Caco-2 (cell line): ENCODE measurements at regions not wholly inside any gene's neighbourhood (a gene's known extent, or its start where the extent isn't known, plus 50 kb on each side); places are given as distances from the start of the nearest gene placed in this dataset.

Source experiments
- BruUV-seq: library from RNA; stranded (reverse); fragments of 400-500 nt; replicated peaks from 2 replicates; lab custom pipeline; 2021; lab: Mats Ljungman, UMichigan
- CTCF ChIA-PET: fragments of 300-600 bp; sonication (Branson Sonifier 250); formaldehyde crosslinking; loops from one replicate; lab custom pipeline; 2022; ENCODE audit warnings: antibody characterized with exemption; lab: Charles Lee
- POLR2A ChIA-PET: fragments of 300-600 bp; sonication (Branson Sonifier 250); formaldehyde crosslinking; loops from one replicate; lab custom pipeline; 2022; ENCODE audit warnings: antibody characterized with exemption; lab: Charles Lee
- DNase-seq, 2 experiments: peaks; one replicate each; pipeline versions ENCODE4 v3.0.0 to v3.0.0-alpha.2; 2020 to 2022
- H3K27me3 ChIP-seq: replicated peaks from 2 replicates; pipeline ENCODE4 v1.6.0; 2011; ENCODE audit warnings: low read length; ENCODE audit not compliant: control insufficient read depth, insufficient read depth
- H3K36me3 ChIP-seq: 2 replicates; pipeline ENCODE4 v1.5.1; 2011; ENCODE audit warnings: low read length; ENCODE audit not compliant: control insufficient read depth, insufficient read depth
- H3K4me1 ChIP-seq: fragments of 250-450 bp; sonication (Bioruptor Pico); 2 replicates; pipeline ENCODE4 v1.5.1; 2020; ENCODE audit warnings: mild to moderate bottlenecking
- H3K4me3 ChIP-seq: 2 replicates; pipeline ENCODE4 v1.5.1; 2011; ENCODE audit warnings: low read depth, mild to moderate bottlenecking, control low read depth, low read length
- H3K9me3 ChIP-seq: fragments of 250-450 bp; sonication (Bioruptor Pico); 2 replicates; pipeline ENCODE4 v1.5.1; 2020; ENCODE audit warnings: mild to moderate bottlenecking, moderate library complexity
- H3K27ac Mint-ChIP-seq: one replicate; pipeline ENCODE4 v1.8.0; 2022; ENCODE audit warnings: mixed read lengths; ENCODE audit not compliant: unreplicated experiment
- H3K27me3 Mint-ChIP-seq: one replicate; pipeline ENCODE4 v1.8.0; 2022; ENCODE audit warnings: mixed read lengths; ENCODE audit not compliant: insufficient read depth, unreplicated experiment
- H3K36me3 Mint-ChIP-seq: one replicate; pipeline ENCODE4 v1.8.0; 2022; ENCODE audit warnings: mild to moderate bottlenecking, mixed read lengths; ENCODE audit not compliant: insufficient read depth, unreplicated experiment
- H3K4me1 Mint-ChIP-seq: one replicate; pipeline ENCODE4 v1.8.0; 2022; ENCODE audit warnings: low read depth, mixed read lengths; ENCODE audit not compliant: unreplicated experiment
- H3K4me3 Mint-ChIP-seq: one replicate; pipeline ENCODE4 v1.8.0; 2022; ENCODE audit warnings: mild to moderate bottlenecking, moderate library complexity, mixed read lengths; ENCODE audit not compliant: unreplicated experiment
- H3K9me3 Mint-ChIP-seq: one replicate; pipeline ENCODE4 v1.8.0; 2022; ENCODE audit warnings: mixed read lengths; ENCODE audit not compliant: unreplicated experiment
- intact Hi-C: fragments of 100-400 bp; cut with micrococcal nuclease; formaldehyde crosslinking; loops from one replicate; pipeline ENCODE4 v1.10.0; 2022; ENCODE audit not compliant: unreplicated experiment
- TF ChIP-seq, protein P1 (sequence below), 2 experiments: fragments of 200-600 bp in 1 of 2; IDR thresholded peaks; 1 replicate in 1 of 2; 2 replicates in 1 of 2; pipeline versions ENCODE4 v1.5.1 to v1.8.0; 2011 to 2022; ENCODE audit warnings: antibody characterized with exemption in 1 of 2, control low read depth in 1 of 2, inconsistent platforms in 1 of 2, low read depth in 1 of 2, low read length in 1 of 2, mild to moderate bottlenecking in 1 of 2, moderate library complexity in 1 of 2; ENCODE audit not compliant: insufficient read depth in 1 of 2, severe bottlenecking in 1 of 2, unreplicated experiment in 1 of 2

DNA sequence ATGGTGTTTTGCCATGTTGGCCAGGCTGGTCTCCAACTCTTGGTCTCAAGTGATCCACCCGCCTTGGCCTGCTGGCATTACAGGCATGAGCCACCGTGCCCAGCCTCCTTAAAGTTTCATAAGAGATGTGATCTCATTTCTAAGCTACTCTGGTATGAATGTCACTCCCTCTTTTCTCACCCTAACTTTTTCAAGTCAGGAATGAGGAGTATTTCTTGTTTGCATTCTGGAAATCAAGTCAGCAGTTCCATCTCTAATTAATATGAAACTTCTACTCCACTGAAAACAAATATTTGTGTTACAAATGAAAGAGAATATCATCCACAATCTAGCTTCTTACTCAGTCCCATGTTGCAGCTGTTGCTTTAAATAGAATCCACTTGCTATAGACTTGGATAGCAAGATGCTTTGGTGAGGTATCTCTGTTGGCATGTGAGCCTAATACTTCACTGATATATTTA is 61.3 kb downstream of the ARF6 start:
- Histone ChIP-seq H3K36me3 (no peaks in the 10 kb centered on the region), H3K27me3 (no peaks in the 10 kb centered on the region), H3K4me3 (no peak overlapping the region), H3K4me1 (peaks cover 20% of the 10 kb centered on the region), H3K9me3 (no peaks in the 10 kb centered on the region)
- no peak for DNase-seq
- intact Hi-C loops, result no loop called here
- TF ChIP-seq, protein P1, sequence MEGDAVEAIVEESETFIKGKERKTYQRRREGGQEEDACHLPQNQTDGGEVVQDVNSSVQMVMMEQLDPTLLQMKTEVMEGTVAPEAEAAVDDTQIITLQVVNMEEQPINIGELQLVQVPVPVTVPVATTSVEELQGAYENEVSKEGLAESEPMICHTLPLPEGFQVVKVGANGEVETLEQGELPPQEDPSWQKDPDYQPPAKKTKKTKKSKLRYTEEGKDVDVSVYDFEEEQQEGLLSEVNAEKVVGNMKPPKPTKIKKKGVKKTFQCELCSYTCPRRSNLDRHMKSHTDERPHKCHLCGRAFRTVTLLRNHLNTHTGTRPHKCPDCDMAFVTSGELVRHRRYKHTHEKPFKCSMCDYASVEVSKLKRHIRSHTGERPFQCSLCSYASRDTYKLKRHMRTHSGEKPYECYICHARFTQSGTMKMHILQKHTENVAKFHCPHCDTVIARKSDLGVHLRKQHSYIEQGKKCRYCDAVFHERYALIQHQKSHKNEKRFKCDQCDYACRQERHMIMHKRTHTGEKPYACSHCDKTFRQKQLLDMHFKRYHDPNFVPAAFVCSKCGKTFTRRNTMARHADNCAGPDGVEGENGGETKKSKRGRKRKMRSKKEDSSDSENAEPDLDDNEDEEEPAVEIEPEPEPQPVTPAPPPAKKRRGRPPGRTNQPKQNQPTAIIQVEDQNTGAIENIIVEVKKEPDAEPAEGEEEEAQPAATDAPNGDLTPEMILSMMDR (IDR thresholded peaks at IDR 0.05; ENCODE audit: insufficient read depth in 1 of 2, low read depth in 1 of 2, low read length in 1 of 2, severe bottlenecking in 1 of 2, unreplicated experiment in 1 of 2), result no peak
- Mint-ChIP-seq H3K27ac (no peak overlapping the region), H3K36me3 (no peaks in the 10 kb centered on the region), H3K27me3 (no peaks in the 10 kb centered on the region), H3K4me3 (no peak overlapping the region), H3K4me1 (peaks cover 8% of the 10 kb centered on the region), H3K9me3 (no peaks in the 10 kb centered on the region)
- no TSS peak for BruUV-seq
- POLR2A ChIA-PET, result no interaction called here
- CTCF ChIA-PET, result no interaction called here

DNA sequence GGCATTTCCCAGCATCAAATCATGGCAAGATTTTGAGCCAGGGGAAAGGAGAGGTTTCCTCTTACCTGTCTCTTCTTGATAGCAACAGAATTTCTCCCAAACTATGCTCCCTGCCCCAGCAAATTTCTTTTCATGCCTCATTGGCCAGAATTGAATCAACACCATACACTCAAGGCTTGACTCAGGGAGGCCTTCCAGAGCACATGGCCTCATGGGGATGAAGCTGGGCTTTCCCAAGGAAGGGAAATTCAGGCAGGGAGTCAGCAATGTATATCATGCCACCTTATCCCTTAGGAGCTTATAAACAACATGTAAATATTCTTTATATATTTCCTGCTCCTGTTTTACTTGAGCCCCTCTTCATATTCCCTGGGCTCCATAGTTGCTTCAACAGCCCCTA is 62.1 kb downstream of the ARF6 start:
- no peak overlapping the region for H3K27ac Mint-ChIP-seq
- Histone ChIP-seq H3K4me3 (no peak overlapping the region), H3K27me3 (no peaks in the 10 kb centered on the region), H3K4me1 (peaks cover 20% of the 10 kb centered on the region), H3K9me3 (no peaks in the 10 kb centered on the region), H3K36me3 (no peaks in the 10 kb centered on the region)
- intact Hi-C loops, result no loop called here
- no peaks in the 10 kb centered on the region for H3K36me3 Mint-ChIP-seq
- no peak overlapping the region for H3K4me3 Mint-ChIP-seq
- POLR2A ChIA-PET, result no interaction called here
- H3K4me1 Mint-ChIP-seq, result peaks cover 8% of the 10 kb centered on the region
- H3K9me3 Mint-ChIP-seq, result no peaks in the 10 kb centered on the region
- CTCF ChIA-PET, result no interaction called here
- TF ChIP-seq, protein P1 (IDR thresholded peaks at IDR 0.05; ENCODE audit: insufficient read depth in 1 of 2, low read depth in 1 of 2, low read length in 1 of 2, severe bottlenecking in 1 of 2, unreplicated experiment in 1 of 2), result no peak
- no peak for DNase-seq
- BruUV-seq, result no TSS peak
- no peaks in the 10 kb centered on the region for H3K27me3 Mint-ChIP-seq

DNA sequence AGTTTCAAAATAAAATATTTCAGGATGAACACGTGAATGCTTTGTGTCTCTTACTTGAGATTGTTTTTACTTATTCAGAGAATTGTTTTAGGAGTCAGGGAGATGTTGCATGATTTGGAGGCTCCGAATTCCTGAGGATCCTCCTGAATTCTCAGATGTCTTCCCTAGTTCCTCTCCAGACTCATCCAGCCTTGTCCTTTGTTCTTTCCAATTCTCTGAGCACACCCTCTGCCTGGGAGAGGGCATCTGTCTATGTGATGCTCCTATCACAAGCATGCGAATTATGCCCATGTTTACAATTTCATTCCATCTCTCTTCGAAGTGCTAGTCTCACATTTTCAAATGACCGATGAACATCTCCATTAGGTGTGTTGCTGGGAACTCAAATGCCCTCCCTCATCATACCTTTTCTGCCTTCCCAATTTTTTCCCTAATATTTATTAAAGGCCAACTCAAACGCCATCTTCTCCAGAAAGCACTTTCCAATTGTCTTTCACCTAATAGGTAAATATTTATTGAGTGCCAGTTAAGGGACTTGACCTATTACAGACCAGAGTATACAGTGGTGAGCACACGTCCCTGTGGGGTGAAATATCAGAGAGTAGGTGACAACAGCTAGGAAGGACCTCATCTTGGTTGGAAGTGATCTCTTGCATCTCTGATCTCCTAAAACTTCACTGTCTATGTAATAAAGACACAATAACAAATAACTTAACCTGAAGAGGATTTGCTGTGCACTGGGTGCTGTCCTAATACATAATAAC is 64.4 kb downstream of the ARF6 start:
- TF ChIP-seq, protein P1 (IDR thresholded peaks at IDR 0.05; ENCODE audit: insufficient read depth in 1 of 2, low read depth in 1 of 2, low read length in 1 of 2, severe bottlenecking in 1 of 2, unreplicated experiment in 1 of 2), result no peak
- peaks cover 11% of the 10 kb centered on the region for H3K4me1 ChIP-seq
- H3K27me3 ChIP-seq, result no peaks in the 10 kb centered on the region
- no peaks in the 10 kb centered on the region for H3K36me3 ChIP-seq
- intact Hi-C loops, result no loop called here
- Mint-ChIP-seq H3K4me1 (peaks cover 18% of the 10 kb centered on the region), H3K27me3 (no peaks in the 10 kb centered on the region), H3K4me3 (no peak overlapping the region), H3K9me3 (no peaks in the 10 kb centered on the region), H3K36me3 (no peaks in the 10 kb centered on the region), H3K27ac (no peak overlapping the region)
- no peaks in the 10 kb centered on the region for H3K9me3 ChIP-seq
- ChIA-PET POLR2A (interaction anchor here (0.6 kb wide), 1 partner anchor 9 kb away, joined by 3 read pairs; no protein-coding TSS in a partner anchor), CTCF (no interaction called here)
- no peak for DNase-seq
- no TSS peak for BruUV-seq
- no peak overlapping the region for H3K4me3 ChIP-seq
